ENCODE measurements at regions not wholly inside any gene's neighbourhood (a gene's known extent, or its start where the extent isn't known, plus 50 kb on each side); places are given as distances from the start of the nearest gene placed in this dataset.

DNA sequence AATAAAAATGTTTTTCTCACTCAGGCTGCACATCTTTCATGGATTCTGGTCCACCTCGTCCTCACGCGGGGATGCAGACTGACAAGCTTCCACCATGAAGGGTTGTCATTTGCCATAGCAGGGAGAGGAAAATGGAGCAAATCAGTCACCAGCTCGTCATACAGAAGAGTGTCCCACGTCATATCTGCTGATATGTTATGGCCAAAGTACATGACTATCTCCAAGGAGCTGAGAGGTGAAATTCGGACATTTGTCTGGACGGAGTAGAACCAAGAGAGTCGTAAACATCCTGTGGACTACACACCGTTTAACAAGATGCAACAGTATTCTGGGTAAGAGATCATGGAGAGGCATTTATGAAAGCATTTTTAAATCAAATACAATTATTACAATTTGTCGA is 75.3 kb upstream of the MYOCD start:
- DNase-seq (ENCODE audit: low spot score) = no peak

GRCh38 chr17:12591021-12591735 is 74.5 kb upstream of the MYOCD start:
- no peak for DNase-seq (ENCODE audit: low spot score)

DNA sequence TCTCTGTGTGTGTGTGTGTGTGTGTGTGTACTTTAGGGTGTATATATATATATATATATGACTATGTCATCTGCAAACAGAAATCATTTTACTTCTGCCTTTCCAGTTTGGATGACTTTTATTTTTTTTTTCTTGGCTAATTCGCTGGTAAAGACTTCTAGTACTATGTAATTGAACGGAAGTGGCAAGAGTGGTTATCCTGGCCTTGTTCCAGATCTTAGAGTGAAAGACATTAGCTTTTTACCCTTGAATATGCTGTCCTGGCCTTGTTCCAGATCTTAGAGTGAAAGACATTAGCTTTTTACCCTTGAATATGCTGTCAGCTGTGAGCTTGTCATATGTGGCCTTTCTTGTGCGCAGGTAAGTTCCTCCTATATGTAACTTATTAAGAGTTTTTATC is 72.7 kb upstream of the MYOCD start:
- DNase-seq (ENCODE audit: low spot score) = no peak

DNA sequence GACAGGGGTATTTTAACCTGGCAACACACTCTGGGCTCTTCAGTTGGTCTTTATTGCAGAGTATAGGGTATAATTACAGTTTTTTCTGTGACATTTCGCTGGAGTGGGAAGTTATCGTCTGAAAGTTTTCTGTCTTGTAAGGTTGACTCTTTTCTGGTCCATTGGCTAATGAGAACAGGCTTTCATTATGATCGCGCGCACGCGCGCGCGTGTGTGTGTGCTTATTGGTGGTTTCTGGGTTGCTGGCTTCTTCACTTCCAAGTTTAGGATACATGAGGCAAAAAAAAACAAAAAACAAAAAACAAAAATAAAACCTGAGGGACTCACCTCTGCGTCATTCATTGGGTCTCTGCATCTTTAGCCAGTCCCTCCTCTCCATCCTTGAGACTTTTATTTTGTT is 68.7 kb upstream of the MYOCD start:
- no peak for DNase-seq (ENCODE audit: low spot score)

GRCh38 chr17:12597895-12598294 is 67.8 kb upstream of the MYOCD start:
- no peak for DNase-seq (ENCODE audit: low spot score)

GRCh38 chr17:12599186-12599920 is 66.3 kb upstream of the MYOCD start:
- no peak for DNase-seq (ENCODE audit: low spot score)

DNA sequence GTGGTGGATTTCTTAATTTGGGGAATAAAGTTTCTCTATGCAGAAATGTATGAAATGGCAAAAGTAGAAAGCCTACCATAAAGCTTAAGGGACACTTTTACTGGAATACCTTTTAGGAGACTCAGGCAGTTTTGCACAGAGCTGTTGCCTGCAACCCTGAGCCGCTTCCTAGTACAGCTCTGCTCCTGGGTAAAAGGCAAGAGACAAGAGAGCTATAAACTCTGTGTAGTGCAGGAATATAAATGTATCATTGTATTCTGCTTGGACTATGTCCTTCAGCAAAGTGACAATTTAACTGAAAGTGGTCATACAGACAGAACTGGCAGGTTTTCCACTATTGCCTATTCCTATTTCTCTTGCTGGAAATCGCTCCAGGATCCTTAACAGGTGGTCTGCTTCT is 65.3 kb upstream of the MYOCD start:
- no peak for DNase-seq (ENCODE audit: low spot score)

DNA sequence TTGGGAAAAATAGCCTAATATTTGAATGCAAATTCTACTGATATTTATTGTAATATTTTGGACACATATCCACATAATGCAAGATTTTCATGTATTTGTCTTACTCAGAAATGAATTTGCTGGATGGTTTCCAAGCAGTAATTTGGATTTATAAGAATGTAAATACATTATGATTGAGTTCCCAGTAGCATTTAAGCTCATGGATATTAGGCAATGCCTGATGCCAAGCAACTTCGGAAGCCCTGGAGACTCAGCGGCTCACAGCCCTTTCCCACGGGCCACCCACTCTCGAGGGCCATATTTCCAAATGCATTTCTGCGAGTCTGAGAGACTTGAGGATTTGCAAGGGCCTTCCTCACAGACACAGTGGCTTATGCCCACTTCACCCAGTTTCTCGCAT is 62.1 kb upstream of the MYOCD start:
- no peak for DNase-seq (ENCODE audit: low spot score)

- no peak for DNase-seq (ENCODE audit: low spot score)
These were observed 60.5 kb upstream of the MYOCD start for GRCh38 chr17:12605222-12605621.

DNA sequence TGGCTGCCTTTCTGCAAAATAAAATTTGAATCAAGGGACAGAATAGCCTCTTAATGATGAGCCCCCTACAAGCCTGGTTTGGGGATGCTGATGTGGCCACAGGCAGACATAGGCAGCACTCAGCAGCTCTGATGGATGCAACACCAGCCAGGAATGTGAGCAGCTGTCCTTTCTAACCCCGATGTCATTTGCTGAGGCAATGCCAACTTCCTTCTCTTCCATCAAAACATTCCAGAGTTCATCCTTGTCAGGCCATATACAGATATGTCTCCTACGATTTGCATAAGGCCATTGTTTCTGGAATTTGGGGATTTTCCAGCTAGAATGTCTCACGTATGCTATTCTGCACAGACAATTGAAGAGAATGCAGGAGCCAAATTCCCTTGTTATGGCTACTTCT is 52.1 kb upstream of the MYOCD start:
- DNase-seq (ENCODE audit: low spot score) = no peak
